SK-N-SH treated with all-trans-retinoic acid at 6 μM for 48 hours (cell line): ENCODE measurements at regions not wholly inside any gene's neighbourhood (a gene's known extent, or its start where the extent isn't known, plus 50 kb on each side); places are given as distances from the start of the nearest gene placed in this dataset.

Experiments used
- BACH2 ChIP-seq: fragments of 250-450 bp; sonication (Bioruptor Pico); IDR thresholded peaks from 2 replicates; pipeline ENCODE4 v1.9.0; 2021; ENCODE audit warnings: mild to moderate bottlenecking, borderline replicate concordance
- CSDC2 ChIP-seq: fragments of 250-450 bp; sonication (Bioruptor Pico); IDR thresholded peaks from 2 replicates; pipeline ENCODE4 v1.5.0; 2020; ENCODE audit warnings: mild to moderate bottlenecking, moderate library complexity
- ESRRG ChIP-seq: fragments of 250-450 bp; sonication (Bioruptor Pico); IDR thresholded peaks from 2 replicates; pipeline ENCODE4 v1.6.1; 2021; ENCODE audit warnings: mild to moderate bottlenecking
- OSR1 ChIP-seq: fragments of 250-450 bp; sonication (Bioruptor Pico); IDR thresholded peaks from 2 replicates; pipeline ENCODE4 v1.8.0; 2022; ENCODE audit warnings: moderate library complexity, mild to moderate bottlenecking, inconsistent platforms
- PATZ1 ChIP-seq: fragments of 250-450 bp; sonication (Bioruptor Pico); IDR thresholded peaks from 2 replicates; pipeline ENCODE4 v1.8.0; 2020; ENCODE audit warnings: mild to moderate bottlenecking, moderate library complexity, borderline replicate concordance
- POU6F1 ChIP-seq: fragments of 250-450 bp; sonication (Bioruptor Pico); IDR thresholded peaks from 2 replicates; pipeline ENCODE4 v1.8.0; 2021; ENCODE audit warnings: low read depth, mild to moderate bottlenecking, moderate library complexity, borderline replicate concordance
- RARB ChIP-seq: fragments of 250-450 bp; sonication (Bioruptor Pico); IDR thresholded peaks from 2 replicates; pipeline ENCODE4 v1.8.0; 2021; ENCODE audit warnings: mild to moderate bottlenecking, moderate library complexity
- SNAI2 ChIP-seq: fragments of 250-450 bp; sonication (Bioruptor Pico); IDR thresholded peaks from 2 replicates; pipeline ENCODE4 v1.5.0; 2020; ENCODE audit warnings: mild to moderate bottlenecking, moderate library complexity
- TCF4 ChIP-seq: fragments of 250-450 bp; sonication (Bioruptor Pico); IDR thresholded peaks from 2 replicates; pipeline ENCODE4 v1.8.0; 2021; ENCODE audit warnings: mild to moderate bottlenecking, moderate library complexity, borderline replicate concordance
- TSHZ2 ChIP-seq: fragments of 250-450 bp; sonication (Bioruptor Pico); IDR thresholded peaks from 2 replicates; pipeline ENCODE4 v1.5.0; 2020; ENCODE audit warnings: mild to moderate bottlenecking, moderate library complexity
- ZFP3 ChIP-seq: fragments of 250-450 bp; sonication (Bioruptor Pico); IDR thresholded peaks from 2 replicates; pipeline ENCODE4 v1.5.0; 2020; ENCODE audit warnings: mild to moderate bottlenecking, moderate library complexity
- ZNF8 ChIP-seq: fragments of 450-650 bp; formaldehyde crosslinking; IDR thresholded peaks from 2 replicates; pipeline ENCODE4 v1.5.0; 2020; ENCODE audit warnings: mild to moderate bottlenecking, moderate library complexity

- TF ChIP-seq CSDC2 (CRISPR knock-in tag) (no peak), PATZ1 (CRISPR knock-in tag) (no peak), BACH2 (CRISPR knock-in tag) (no peak), ZNF8 (CRISPR knock-in tag) (no peak), ZFP3 (CRISPR knock-in tag) (no peak), ESRRG (CRISPR knock-in tag) (no peak), TSHZ2 (CRISPR knock-in tag) (no peak), POU6F1 (CRISPR knock-in tag) (no peak), OSR1 (CRISPR knock-in tag) (no peak), TCF4 (CRISPR knock-in tag) (no peak), SNAI2 (no peak), RARB (CRISPR knock-in tag) (no peak)
Measured at GRCh38 chr4:100742045-100742444, 224.2 kb upstream of the EMCN start.
